G401.6 (cell line): ENCODE measurements at regions not wholly inside any gene's neighbourhood (a gene's known extent, or its start where the extent isn't known, plus 50 kb on each side); places are given as distances from the start of the nearest gene placed in this dataset.
"Not testable (repeated sequence)": the region's sequence is repeated elsewhere in the genome, so short reads cannot be mapped to it uniquely, and the experiment has no call there.

Experiments
- FAIRE-seq: peaks from 2 replicates; lab custom pipeline; 2012; peaks lifted over from hg19 to GRCh38; lab: Jason Lieb, UNC

- no peak for FAIRE-seq
Measured at GRCh38 chr6:153539602-153540001, 408.5 kb upstream of the RGS17 start.

GRCh38 chr6:153538491-153538890, 407.4 kb upstream of the RGS17 start:
- FAIRE-seq = no peak

- FAIRE-seq = no peak
Measured at GRCh38 chr6:153537422-153537821, 406.3 kb upstream of the RGS17 start.

- no peak for FAIRE-seq
Measured at GRCh38 chr6:153526479-153526878, 395.4 kb upstream of the RGS17 start.

- FAIRE-seq = no peak
Measured at GRCh38 chr6:153525998-153526397, 394.9 kb upstream of the RGS17 start.

GRCh38 chr6:153523390-153523789, 392.3 kb upstream of the RGS17 start:
- FAIRE-seq = no peak

GRCh38 chr6:153511896-153512496, 380.9 kb upstream of the RGS17 start:
- no peak for FAIRE-seq

GRCh38 chr6:153503810-153504209, 372.7 kb upstream of the RGS17 start:
- FAIRE-seq = no peak

- FAIRE-seq = no peak
Measured at GRCh38 chr6:153493501-153493900, 362.4 kb upstream of the RGS17 start.

- FAIRE-seq = no peak
Measured at GRCh38 chr6:153489479-153489878, 358.4 kb upstream of the RGS17 start.

GRCh38 chr6:153488267-153488666, 357.2 kb upstream of the RGS17 start:
- no peak for FAIRE-seq

GRCh38 chr6:153485072-153485471, 354.0 kb upstream of the RGS17 start:
- FAIRE-seq = no peak

GRCh38 chr6:153484056-153484455, 353.0 kb upstream of the RGS17 start:
- no peak for FAIRE-seq

- no peak for FAIRE-seq
Measured at GRCh38 chr6:153476243-153476642, 345.2 kb upstream of the RGS17 start.

GRCh38 chr6:153465050-153465449, 334.0 kb upstream of the RGS17 start:
- FAIRE-seq = no peak

- no peak for FAIRE-seq
Measured at GRCh38 chr6:153449279-153449678, 318.2 kb upstream of the RGS17 start.

GRCh38 chr6:153442749-153443148, 311.7 kb upstream of the RGS17 start:
- FAIRE-seq = not testable (repeated sequence)

GRCh38 chr6:153442096-153442495, 311.0 kb upstream of the RGS17 start:
- no peak for FAIRE-seq

GRCh38 chr6:153437193-153437592, 306.1 kb upstream of the RGS17 start:
- FAIRE-seq = no peak

- no peak for FAIRE-seq
Measured at GRCh38 chr6:153436351-153436750, 305.3 kb upstream of the RGS17 start.

- no peak for FAIRE-seq
Measured at GRCh38 chr6:153435787-153436186, 304.7 kb upstream of the RGS17 start.

GRCh38 chr6:153425536-153425935, 294.5 kb upstream of the RGS17 start:
- FAIRE-seq = no peak

GRCh38 chr6:153424719-153425400, 293.8 kb upstream of the RGS17 start:
- FAIRE-seq = no peak

- FAIRE-seq = no peak
Measured at GRCh38 chr6:153412519-153412918, 281.4 kb upstream of the RGS17 start.
